ENCODE measurements at regions not wholly inside any gene's neighbourhood (a gene's known extent, or its start where the extent isn't known, plus 50 kb on each side); places are given as distances from the start of the nearest gene placed in this dataset.

DNA sequence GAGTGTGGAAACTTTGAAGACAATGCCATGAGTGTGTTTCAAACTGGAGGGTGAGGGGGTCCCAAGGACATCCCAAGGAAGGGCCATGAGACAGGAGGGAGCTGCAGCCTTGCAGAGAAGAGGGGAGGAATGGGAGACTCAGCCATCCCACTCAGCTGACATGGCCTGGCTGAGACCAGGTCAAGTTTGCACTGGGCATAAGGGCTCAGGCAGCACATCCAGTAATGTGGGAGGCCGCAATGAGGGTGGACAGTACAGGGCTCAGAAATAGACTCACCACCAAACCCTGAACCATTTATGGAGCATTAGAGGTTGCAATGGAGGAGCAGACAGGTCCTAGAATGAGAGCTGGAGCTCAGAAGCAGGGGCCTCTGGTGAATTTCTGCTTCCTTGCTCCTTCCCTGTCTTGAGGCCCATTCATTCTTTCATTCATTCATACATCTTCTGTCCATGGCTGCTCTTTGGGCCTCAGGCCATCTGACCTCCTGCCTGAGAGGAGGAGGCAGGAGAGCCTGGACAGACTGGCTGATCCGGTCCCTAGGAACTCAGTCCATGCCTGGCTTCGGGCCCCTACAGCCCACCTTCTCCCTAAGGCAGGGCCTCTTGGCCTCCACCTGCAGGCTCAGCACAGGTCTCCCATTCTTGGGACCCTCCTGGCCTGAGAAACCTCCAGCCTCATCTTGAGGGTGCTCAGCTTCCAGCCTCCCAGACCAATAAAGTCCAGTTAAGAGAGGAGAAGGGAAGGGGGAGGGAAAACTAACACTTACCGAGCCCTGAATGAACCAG, 70.5 kb upstream of the CDH5 start:
- TF ChIP-seq, protein P1, sequence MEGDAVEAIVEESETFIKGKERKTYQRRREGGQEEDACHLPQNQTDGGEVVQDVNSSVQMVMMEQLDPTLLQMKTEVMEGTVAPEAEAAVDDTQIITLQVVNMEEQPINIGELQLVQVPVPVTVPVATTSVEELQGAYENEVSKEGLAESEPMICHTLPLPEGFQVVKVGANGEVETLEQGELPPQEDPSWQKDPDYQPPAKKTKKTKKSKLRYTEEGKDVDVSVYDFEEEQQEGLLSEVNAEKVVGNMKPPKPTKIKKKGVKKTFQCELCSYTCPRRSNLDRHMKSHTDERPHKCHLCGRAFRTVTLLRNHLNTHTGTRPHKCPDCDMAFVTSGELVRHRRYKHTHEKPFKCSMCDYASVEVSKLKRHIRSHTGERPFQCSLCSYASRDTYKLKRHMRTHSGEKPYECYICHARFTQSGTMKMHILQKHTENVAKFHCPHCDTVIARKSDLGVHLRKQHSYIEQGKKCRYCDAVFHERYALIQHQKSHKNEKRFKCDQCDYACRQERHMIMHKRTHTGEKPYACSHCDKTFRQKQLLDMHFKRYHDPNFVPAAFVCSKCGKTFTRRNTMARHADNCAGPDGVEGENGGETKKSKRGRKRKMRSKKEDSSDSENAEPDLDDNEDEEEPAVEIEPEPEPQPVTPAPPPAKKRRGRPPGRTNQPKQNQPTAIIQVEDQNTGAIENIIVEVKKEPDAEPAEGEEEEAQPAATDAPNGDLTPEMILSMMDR (IDR thresholded peaks at IDR 0.05), result no peak
- TF ChIP-seq POLR2A (IDR thresholded peaks at IDR 0.05), result no peak
